Fibroblast of skin of abdomen (primary cell): ENCODE measurements at regions not wholly inside any gene's neighbourhood (a gene's known extent, or its start where the extent isn't known, plus 50 kb on each side); places are given as distances from the start of the nearest gene placed in this dataset.

Experiments
- DNase-seq: peaks from one replicate; pipeline ENCODE4 v3.0.0-alpha.2; 2013

DNA sequence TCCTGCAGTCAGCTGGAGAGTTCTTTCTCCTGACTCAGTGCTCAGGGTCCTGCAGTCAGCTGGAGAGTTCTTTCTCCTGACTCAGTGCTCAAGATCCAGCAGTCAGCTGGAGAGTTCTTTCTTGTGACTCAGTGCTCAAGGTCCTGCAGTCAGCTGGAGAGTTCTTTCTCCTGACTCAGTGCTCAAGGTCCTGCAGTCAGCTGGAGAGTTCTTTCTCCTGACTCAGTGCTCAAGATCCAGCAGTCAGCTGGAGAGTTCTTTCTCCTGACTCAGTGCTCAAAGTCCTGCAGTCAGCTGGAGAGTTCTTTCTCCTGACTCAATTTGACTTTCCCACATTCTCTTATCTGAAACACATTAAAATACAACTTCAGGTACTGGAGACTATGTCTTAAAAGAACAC, 1265.9 kb downstream of the CDH8 start:
- DNase-seq, result peak; percentile 41

DNA sequence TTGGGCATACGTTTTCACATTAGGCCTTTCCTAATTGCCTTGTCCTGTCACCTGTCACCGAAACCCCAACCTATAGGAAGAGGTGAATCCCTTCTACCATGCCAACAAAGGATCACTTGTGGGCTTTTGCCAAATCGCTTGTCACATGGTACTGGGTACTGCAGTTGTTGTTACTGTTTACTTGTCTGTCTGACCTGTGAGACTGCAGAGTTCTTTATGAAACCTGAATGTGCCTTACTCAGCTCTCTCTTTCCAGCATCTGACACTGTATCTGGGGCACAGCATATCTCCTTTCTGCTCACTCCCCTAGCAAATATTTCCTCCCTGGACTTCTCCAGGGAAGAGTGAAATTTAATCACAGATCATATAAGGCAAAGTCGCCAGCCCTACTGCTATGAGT, 1272.4 kb downstream of the CDH8 start:
- DNase-seq, result no peak

DNA sequence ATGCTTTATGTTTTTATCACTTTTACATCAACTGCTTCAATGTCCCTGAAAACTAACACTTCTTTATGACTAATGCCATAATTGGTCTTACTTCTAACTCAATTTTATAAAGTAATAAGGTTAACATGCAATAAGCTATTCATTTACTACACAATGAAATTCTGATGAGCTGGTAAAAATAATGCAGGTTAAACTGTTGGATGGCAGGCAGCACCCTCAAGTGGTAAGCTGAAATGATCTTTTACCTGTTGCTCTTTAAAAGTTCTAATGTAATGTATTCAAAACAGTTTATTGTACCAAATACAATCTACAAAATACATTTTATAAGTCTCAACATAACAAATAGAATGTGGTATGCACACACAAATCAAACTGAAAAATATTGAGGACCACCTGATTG, 1280.3 kb downstream of the CDH8 start:
- DNase-seq, result peak; percentile 20

DNA sequence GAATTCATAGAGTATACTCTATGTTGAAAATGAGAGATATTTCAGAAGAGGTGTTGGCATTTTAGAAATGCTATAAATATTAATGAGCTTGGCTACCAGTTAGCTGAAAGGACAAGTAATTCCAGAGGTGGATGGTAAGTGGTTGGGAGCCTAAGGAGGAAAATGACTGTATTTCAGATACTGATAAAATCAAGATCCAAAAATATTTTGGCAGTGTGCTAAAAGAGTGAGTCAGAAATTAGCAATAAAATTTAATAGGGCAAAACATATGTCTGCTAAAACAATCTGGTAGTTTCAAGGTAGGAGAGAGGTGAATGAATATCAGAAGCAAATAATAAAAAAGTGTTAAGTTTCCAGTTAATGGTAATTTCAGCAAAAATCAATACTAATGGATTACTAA, 1287.9 kb downstream of the CDH8 start:
- DNase-seq, result peak; percentile 56

DNA sequence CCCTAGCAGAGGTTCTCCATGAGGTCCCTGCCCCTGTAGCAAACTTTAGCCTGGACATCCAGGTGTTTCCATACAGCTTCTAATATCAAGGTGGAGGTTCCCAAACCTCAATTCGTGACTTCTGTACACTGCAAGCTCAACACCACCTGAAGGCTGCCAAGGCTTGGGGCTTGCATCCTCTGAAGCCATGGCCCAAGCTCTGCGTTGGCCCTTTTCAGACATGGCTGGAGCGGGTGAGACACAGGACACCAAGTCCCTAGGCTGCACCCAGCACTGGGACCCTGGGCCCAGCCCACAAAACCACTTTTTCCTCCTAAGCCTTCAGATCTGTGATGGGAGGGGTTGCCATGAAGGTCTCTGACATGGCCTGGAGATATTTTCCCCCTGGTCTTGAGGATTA, 1292.0 kb downstream of the CDH8 start:
- no peak for DNase-seq

DNA sequence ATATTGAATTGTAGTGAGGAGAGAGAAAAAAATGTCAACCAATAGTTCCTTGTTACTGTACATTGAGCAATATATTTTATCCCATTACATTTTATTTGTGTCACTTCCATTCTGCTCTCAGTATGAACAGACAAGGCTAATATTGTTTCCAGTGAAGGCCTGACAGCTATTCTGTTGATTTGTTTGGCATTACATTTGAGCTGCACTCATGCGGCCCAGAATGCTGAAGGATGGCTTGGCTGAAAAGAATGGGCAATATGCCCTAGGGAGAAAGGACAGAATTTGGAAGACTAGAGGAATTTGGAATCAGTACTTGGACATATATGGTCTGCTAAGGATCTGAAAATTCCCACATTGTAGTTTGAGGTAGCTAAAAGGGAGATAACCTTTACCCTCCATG, 1294.4 kb downstream of the CDH8 start:
- DNase-seq, result no peak

DNA sequence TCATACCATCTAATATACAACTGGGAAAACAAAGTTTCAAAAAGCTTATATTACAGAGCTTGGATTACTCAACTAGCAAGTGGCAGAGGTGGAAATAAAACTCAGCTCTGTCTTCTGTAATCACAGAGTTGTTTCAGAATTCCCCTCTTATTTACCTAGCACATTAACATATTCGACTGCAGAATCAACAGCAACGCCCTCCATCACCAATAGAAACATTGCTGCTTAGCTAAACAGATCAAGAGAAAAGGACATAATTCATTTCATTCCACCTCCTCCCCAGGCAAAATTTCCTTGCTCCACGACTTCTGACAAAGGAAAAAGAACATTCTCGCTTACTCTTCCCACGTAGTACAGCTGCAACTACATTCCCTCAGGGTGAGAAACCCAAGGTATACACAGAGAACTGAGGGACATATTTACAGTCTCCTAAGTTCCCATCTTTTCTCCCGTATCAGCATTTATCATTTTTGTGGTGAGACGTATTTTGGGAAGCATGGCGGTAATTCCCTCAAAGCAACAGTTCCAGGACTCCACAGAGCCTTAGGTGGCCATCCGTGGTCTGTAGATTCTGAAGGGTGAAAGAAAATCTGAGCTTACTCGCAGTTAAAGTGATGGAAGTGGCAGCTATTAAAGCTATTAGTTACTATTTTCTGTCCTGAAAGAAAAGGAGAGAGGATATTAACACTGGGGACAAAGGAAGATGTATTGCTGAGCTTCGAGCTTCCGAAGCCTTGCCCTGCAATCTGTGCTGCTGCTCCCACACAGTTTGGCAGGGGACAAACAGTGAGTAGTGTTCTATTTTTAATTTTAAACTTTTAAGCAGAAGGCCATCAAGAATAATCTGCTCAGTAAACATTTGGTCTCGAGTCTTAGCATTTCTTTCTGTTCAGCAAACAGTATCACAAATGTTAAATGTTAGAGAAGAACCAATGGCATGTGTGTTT, 1296.2 kb downstream of the CDH8 start:
- DNase-seq, result no peak

DNA sequence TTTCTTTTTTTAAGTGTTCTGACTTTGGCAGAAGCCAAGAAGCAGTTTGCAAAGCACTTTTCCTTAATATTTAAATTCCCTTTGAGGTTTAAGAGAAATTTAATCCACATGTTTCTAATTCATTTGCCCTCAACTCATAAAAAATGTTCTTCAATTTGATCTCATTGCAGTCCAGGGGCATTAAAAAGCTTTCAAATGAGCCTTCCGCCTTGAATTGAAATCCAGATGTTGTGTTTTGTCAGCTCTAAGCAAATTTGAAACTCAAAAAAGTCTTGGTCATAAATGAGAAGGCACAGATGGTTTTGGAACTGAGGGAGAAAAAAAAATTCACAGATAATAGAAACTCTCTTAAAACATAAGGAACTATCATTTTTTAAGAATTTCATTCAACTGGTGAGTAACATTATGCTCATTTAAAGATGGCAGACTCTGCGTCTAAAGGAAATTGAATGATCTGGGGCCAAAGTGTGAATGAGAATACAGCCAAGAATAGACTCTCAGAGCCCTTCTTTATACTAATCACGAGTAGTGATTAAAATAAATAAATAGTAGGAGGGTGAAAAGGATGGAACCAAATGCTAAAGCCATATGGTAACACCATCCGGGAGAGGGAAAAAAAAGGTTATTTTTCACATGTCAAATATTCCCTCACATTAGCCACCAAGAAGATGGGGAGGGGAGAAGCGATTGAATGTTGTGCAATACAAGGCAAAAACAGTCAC, 1304.7 kb downstream of the CDH8 start:
- DNase-seq, result peak; percentile 49

DNA sequence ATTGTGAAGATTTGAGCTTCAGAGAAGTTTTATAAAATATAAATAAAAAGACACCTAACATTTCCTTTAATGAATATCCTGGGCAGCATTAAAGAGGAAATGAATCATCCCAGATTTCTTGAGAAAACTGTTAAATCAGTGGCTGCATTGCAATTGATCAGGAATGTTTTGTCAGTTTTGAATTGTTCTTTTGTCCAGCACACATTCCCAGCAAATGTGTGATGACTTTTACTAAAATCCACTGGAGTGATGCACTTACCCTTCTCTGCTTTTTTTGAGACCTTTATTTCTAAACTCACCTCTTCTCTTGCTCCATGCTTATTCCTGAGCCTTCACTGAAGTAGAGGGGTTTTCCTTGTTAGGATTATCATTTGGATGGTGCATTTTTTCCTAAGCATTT, 1307.2 kb downstream of the CDH8 start:
- peak; percentile 71 for DNase-seq

DNA sequence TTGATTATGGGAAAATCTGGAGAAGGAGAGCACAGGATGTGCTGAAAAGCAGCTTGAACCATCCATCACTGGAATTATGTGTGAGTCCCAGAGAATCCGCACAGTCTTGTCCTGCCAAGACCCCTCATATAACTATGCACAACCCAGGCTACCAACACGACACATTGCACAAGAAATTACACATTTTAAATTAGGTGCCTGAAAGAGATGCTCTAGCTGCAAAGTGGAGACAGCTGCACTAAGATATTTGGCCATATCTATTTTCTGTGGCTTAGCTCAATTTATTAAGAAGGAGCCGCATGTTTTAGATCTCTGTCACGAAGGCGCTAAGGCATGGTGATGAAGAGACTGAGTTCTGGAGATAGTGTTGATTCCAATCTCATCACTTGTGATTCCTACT, 1308.4 kb downstream of the CDH8 start:
- DNase-seq, result peak; percentile 62

DNA sequence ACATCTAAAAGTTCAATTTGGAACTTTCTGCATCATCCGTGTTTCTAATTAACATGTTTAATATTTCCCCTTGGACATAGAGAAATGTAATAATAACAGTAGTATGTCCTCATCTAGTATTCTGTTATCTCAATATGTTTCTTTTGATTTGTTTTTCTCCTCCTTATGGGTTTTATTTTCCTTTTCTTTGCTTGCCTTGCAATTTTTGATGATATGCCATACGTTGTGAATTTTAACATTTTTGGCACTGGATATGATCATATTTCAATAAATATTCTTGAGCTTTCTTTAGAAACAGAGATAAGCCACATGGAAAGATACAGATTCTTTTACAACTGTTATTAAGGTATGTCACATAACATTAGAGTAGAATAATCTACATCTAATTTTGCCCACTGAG, 1316.2 kb downstream of the CDH8 start:
- DNase-seq, result no peak

DNA sequence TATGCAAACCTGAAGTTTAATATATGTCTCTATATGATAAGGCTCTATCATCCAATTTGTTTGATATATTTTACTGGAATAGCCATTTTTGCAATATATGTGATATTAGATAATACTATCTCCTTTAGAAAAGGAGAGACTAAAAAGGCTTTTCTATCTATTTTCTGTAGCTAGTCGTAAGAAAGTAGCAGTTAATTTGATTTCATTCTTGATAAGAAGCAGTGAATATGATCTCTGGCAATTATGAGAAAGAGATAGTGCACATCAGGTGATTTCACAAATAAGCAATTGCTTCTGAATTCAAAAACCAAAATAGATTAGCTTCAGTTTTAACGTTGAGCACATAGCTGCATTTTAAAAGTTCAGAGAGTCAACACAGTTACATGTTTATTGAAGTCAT, 1318.4 kb downstream of the CDH8 start:
- DNase-seq, result no peak

DNA sequence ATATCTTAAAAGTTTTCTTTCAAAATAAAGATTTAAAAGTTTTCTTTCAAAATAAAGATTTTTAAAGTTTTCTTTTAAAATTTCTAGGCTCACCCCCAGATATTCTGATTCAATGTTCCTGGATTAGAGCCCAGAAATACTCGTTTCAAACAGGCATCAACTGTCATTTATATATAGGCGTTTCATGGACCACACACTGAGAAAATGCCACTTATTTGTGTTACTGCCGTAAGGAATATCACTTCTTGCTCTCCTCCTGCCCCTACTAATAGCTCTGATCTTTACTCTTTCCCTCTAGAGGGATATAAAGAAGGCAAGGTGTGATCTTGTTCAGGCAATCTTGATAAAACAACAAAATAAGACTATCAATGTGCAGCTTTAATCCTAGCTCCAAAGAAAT, 1324.1 kb downstream of the CDH8 start:
- DNase-seq, result peak; percentile 8

DNA sequence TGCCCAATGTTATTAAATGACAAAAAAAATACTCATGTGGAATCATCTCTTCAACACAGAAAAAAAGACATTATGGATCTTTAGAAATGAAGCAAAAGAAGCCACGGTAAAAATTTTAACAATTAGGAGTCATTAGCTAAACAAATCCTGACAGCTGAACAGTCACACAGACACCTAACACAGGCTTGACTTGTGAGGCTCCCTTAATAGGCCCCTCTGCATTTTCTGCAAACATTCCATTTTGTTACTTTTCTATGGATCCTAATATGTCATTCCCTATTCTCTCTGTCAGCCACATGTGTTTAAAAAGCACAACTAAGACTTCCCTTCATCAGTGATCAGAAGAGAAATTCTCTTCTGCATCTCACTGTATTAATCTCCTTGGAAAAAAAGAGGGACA, 1331.5 kb downstream of the CDH8 start:
- no peak for DNase-seq

DNA sequence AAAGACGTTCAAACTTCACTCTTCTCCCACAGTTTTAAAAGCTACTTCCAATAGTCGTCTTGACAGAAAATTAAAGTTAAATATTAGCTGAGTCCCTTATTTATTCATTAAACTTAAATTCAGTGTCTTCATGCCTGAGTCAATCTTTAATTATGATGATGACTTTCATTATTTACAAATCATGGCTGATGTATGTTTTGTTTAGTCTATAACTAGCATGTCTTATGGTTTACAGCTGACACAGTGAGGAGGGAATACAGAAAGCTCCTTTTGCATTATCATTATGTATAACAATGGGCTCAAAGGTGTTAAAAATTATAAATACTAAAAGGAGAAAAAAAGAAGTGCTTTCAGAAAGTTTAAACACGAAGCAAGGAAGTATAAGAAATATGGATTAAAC, 1333.1 kb downstream of the CDH8 start:
- DNase-seq, result no peak

DNA sequence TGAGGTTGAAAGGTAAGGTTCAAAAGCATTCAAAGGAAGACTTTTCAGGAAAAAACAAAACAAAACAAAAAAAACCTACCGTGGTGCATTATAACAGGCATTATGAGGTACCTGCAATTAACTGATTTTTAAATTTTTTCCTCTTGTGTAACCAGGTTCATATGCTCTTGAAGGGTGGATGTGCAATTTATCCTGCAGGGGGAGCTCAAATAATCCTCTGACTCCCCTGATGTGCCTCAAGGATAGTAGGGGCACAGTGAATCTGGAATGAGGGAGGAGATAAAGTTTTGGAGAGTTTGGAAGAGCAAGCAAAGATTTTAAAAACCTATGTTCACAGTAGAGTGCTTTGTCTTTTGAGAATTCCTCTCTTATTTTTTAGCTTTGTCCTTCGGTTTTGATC, 1349.4 kb downstream of the CDH8 start:
- DNase-seq, result no peak

DNA sequence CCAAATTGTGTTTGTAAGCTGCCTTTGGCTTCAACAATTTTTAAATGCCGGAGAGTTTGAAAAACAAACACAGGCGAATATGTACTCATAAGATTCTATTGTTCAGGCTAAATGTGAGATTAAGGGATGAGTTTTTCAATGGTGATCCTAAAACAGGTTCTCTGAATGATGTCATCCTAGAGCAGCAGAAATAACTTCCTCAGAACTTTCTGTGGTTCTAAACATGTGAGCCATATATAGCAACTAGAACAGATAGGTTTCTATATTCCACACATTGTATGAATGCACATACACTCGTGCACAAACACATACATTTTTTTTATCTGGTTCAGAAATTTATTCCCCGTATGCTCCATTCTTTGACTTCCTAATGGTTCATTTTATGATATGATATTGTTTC, 1352.2 kb downstream of the CDH8 start:
- no peak for DNase-seq

DNA sequence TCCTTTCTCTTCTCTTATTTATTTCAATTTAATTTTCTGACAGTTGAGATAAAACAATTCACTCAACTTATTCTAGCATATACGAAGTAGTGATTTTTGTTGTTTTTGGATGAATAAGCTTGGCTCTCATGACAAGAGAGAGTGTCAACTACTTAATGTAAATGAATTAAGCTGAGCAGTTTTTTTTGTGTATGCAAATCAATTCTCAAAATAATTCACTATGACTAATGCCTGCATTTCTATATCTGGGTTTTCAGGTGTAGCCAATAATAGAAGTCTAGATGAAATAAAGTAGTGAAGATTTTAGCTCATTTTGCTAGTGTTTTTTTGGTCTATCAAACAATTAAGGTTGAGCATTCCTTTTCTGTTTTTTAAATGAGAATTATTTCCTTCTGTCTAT, 1354.0 kb downstream of the CDH8 start:
- no peak for DNase-seq

DNA sequence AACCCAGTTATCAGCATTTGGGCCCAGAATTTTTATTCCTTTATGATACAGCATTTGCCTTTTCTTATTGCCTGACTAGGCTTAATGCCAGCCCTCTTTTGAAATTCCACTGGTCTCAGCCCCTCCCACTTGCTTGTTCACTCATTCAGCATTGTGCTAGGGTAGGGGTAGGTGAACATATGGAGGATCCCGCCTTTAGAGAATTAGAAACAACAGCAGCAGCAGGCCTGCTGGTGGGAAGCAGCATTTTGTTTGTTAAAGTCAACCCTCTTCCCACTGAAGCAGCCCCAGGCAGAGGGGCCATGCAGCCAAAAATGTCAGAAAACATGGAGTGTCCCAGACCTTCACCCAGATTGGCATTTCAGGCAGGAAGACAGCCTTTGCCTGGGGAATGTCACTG, 1355.2 kb downstream of the CDH8 start:
- no peak for DNase-seq

DNA sequence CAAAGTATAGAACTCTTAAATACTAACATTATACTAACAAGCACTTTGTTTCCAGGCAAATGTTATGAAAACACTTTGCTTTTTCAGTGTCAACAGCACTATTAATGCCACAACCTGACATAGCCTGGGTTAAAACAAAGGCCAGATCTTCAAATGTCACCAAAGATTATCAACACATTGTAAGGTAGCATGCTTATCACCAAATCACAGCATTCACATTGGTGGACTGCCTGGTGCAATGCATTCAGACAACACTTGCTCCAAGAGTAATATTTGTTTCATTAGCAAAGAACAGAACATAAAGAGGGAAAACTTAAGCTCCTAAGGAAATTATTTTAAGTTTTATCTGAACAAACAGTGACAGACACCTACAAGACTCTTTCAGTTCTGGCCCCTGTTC, 1361.2 kb downstream of the CDH8 start:
- DNase-seq, result no peak

DNA sequence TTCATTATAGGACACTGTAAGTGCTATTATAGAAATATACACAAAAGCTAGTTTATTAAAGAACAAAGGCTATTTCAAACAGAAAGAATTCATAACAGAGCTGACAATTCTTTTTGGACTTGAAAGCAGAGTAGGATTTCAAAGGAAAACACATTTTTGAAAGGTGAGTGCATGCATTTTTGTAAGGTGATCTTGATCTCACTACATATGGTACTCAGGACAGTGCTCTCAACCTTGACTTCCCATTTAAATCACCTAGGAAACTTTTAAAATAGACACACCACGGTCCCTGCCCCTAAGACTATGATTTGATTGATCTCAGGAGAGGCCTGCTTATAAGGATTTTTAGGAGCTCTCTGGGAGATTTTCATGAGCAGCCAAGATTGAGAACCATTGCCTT, 1362.0 kb downstream of the CDH8 start:
- no peak for DNase-seq

DNA sequence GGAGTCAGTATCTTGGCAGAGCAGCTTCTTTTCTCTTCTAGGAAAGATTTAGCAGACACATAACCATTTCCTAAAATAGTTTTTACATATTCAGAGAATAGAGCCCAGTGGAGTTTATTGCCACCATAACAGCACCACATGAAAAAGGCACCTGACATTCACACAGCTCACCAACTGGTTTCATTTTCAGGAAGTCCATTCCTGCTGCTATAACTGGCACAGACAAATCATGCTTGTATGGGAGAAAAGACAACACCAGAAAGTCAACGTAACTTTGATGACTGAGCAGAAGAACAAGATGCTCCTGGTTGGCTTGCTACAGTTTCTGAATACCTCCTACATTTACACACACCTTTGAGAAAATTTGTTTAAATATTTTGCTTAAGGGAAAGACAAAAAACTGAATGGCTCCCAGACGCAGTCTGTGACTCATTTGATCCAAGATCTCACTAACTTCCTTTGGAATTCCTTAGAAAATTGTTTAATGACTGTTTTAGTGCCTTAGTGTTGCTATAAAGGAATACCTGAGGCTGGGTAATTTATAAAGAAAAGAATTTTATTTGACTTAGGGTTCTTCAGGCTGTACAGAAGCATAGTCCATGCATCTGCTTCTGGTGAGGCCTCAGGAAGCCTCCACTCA, 1380.6 kb downstream of the CDH8 start:
- peak; percentile 35 for DNase-seq

DNA sequence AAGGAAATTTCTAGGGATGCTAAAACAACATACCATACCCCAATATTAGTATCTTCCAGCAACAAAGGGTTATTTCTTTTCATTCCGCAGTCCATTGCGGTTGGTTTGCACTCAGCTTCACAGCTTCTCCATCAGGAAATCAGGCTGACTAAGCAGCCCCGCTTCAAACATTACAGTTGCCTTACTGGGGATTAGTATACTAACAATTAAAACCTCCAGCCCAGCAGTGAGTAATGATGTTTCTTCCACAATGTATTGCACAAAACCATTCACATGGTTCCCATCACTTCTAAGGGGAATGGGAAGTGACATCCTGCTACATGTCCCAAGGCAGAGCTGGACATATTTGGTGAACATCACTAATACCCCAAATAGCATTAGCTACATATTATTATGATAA, 1384.9 kb downstream of the CDH8 start:
- DNase-seq, result peak; percentile 62

DNA sequence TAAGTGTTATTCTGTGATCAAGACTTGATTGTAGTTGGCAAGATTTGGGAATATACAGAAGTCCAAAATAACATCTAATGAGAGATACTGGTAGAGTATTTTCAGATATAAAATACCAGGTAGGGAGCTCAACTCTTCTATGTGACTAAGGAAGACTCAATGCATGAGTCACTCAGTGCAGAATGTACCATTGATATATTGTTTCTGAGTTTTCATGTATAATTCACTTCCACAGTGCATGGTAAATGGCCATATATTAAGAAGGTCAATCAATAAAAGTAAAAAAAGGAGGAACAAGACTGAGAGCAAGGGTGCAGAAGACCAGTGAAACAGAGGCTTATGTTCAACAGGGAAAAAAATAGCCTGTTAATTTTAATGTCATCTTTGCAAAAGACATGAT, 1387.9 kb downstream of the CDH8 start:
- peak; percentile 59 for DNase-seq
